Activated CD4-positive, alpha-beta T cell treated with anti-CD3 and anti-CD28 coated beads, Interleukin-2, amount 10 ng/mL, durations not matched to agents 7 days and 5 days (primary cell): ENCODE measurements at regions not wholly inside any gene's neighbourhood (a gene's known extent, or its start where the extent isn't known, plus 50 kb on each side); places are given as distances from the start of the nearest gene placed in this dataset.
"Not testable (repeated sequence)": the region's sequence is repeated elsewhere in the genome, so short reads cannot be mapped to it uniquely, and the experiment has no call there.

Experiments used
- CTCF ChIA-PET: fragments of 350-600 bp; sonication (Branson Sonifier 250); formaldehyde crosslinking; loops from one replicate; lab custom pipeline; 2021; ENCODE audit warnings: antibody characterized with exemption; lab: Charles Lee
- POLR2A ChIA-PET: fragments of 350-600 bp; sonication (Branson Sonifier 250); formaldehyde crosslinking; loops from one replicate; lab custom pipeline; 2021; ENCODE audit warnings: antibody characterized with exemption; lab: Charles Lee
- DNase-seq: peaks from one replicate; pipeline ENCODE4 v3.0.0-alpha.2; 2020
- H3K27ac Mint-ChIP-seq: one replicate; pipeline ENCODE4 v1.8.0; 2021; ENCODE audit warnings: mild to moderate bottlenecking, moderate library complexity, mixed read lengths
- H3K27me3 Mint-ChIP-seq: one replicate; pipeline ENCODE4 v1.8.0; 2021; ENCODE audit warnings: mixed read lengths
- H3K36me3 Mint-ChIP-seq: one replicate; pipeline ENCODE4 v1.8.0; 2021; ENCODE audit warnings: low read depth, mixed read lengths
- H3K4me1 Mint-ChIP-seq: one replicate; pipeline ENCODE4 v1.8.0; 2021; ENCODE audit warnings: mixed read lengths
- H3K4me3 Mint-ChIP-seq: one replicate; pipeline ENCODE4 v1.8.0; 2021; ENCODE audit warnings: mild to moderate bottlenecking, moderate library complexity, mixed read lengths
- H3K9me3 Mint-ChIP-seq: one replicate; pipeline ENCODE4 v1.8.0; 2021; ENCODE audit warnings: mixed read lengths

DNA sequence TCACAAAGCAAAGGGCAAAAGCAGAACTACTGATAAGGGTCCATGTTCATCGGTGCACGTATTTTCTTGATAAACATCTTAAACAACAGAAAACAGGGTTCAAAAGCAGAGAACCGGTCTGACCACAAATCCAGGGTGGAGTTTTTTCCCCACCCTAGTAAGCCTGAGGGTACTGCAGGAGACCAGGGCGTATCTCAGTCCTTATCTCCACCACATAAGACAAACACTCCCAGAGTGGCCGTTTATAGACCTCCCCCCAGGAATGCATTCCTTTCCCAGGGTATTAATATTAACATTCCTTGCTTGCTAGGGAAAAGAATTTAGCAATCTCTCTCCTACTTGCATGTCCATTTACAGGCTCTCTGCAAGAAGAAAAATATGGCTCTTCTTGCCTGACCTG lies 567.9 kb upstream of the HS3ST1 start:
- POLR2A ChIA-PET, H3K27ac Mint-ChIP-seq, H3K4me1 Mint-ChIP-seq, H3K27me3 Mint-ChIP-seq, DNase-seq, CTCF ChIA-PET, H3K36me3 Mint-ChIP-seq, H3K4me3 Mint-ChIP-seq: not testable (repeated sequence)
- H3K9me3 Mint-ChIP-seq, result peaks cover 19% of the 10 kb centered on the region

DNA sequence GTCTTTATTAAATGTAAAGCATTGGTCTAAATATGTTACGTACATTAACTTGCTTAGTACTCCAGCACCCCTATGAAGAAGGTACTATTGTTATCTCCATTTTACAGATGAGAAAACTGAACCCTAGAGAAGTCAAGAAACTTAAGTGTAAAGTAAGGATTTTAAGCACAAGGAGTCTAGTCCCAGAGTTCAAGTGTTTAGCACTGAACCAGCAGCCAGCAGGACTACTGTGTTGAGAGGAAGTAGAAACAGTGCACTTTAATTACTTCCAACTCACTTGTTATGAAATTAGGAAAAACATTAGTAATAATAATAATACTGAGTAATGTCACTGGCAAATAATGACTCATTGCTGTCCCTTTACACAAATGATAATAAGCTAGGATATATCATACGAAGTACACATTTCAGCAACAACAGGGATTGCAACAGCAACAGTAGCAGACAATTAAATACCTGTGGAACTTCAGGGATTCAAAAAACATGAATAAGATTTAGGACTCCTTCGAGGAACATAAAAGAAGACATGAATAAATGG lies 548.1 kb upstream of the HS3ST1 start:
- no peak overlapping the region for H3K27ac Mint-ChIP-seq
- no peaks in the 10 kb centered on the region for H3K4me1 Mint-ChIP-seq
- ChIA-PET POLR2A (no interaction called here), CTCF (no interaction called here)
- no peak for DNase-seq
- no peaks in the 10 kb centered on the region for H3K9me3 Mint-ChIP-seq
- no peak overlapping the region for H3K4me3 Mint-ChIP-seq
- no peaks in the 10 kb centered on the region for H3K36me3 Mint-ChIP-seq
- H3K27me3 Mint-ChIP-seq, result no peaks in the 10 kb centered on the region

DNA sequence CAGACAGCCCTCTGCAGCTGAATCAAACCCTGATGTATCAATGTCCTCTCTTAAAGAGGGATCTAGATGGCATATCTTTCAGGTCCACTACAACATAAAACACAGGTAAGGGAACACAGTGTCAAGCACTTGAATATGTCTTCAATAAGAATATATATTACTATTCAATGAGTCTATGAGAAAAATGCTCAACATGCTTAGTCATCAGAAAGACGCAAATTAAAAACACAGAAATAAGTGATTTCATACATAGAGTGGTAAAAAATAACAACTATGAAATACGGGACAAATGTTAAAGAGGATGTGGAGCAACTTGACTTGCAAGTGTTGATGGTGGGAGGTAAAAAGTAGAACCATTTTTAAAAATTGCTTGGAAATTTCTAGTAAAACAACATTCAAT lies 544.6 kb upstream of the HS3ST1 start:
- Mint-ChIP-seq H3K36me3 (no peaks in the 10 kb centered on the region), H3K27me3 (no peaks in the 10 kb centered on the region), H3K4me1 (no peaks in the 10 kb centered on the region), H3K9me3 (no peaks in the 10 kb centered on the region), H3K4me3 (no peak overlapping the region), H3K27ac (no peak overlapping the region)
- ChIA-PET POLR2A (no interaction called here), CTCF (no interaction called here)
- no peak for DNase-seq

DNA sequence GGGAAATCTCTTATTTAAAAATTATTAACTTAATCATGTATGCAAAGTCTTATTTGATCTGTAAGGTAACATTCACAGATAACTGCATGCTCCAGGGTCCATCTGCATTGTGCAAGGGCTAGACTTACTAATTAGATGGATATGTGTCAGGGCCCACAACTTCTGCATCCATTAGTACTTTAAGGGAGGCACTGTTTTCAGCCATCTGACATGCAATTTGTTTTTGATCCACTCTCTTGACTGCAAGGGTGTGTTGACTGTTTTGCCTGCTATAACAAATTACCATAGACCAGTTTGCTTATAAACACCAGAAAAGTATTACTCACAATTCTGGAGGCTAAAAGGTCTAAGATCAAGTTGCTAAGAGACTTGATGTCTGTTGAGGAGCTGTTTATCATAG lies 542.1 kb upstream of the HS3ST1 start:
- no peaks in the 10 kb centered on the region for H3K27me3 Mint-ChIP-seq
- no peak for DNase-seq
- no peaks in the 10 kb centered on the region for H3K36me3 Mint-ChIP-seq
- ChIA-PET CTCF (no interaction called here), POLR2A (no interaction called here)
- H3K9me3 Mint-ChIP-seq, result no peaks in the 10 kb centered on the region
- no peaks in the 10 kb centered on the region for H3K4me1 Mint-ChIP-seq
- H3K4me3 Mint-ChIP-seq, result no peak overlapping the region
- no peak overlapping the region for H3K27ac Mint-ChIP-seq

DNA sequence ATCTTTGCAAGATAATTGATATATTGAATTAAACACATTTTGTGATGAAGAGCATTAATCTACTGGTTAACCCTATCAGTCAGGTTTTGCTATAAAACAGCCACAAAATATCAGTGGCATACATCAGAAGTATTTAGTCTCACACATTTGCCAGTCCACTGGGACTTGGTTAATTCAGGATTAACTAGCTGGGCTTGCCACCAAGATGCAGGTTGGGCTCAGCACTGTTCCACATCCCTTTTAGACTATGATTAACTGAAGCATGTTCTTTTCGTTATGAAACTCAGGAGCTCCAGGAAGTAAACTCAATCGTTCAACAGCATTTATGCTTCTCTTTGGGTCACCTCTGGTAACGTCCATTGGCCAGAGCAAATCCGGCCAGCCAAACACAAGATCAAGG lies 538.1 kb upstream of the HS3ST1 start:
- no peaks in the 10 kb centered on the region for H3K9me3 Mint-ChIP-seq
- H3K36me3 Mint-ChIP-seq, result no peaks in the 10 kb centered on the region
- DNase-seq, result no peak
- ChIA-PET CTCF (no interaction called here), POLR2A (no interaction called here)
- H3K4me3 Mint-ChIP-seq, result no peak overlapping the region
- H3K27ac Mint-ChIP-seq, result no peak overlapping the region
- H3K4me1 Mint-ChIP-seq, result no peaks in the 10 kb centered on the region
- no peaks in the 10 kb centered on the region for H3K27me3 Mint-ChIP-seq

DNA sequence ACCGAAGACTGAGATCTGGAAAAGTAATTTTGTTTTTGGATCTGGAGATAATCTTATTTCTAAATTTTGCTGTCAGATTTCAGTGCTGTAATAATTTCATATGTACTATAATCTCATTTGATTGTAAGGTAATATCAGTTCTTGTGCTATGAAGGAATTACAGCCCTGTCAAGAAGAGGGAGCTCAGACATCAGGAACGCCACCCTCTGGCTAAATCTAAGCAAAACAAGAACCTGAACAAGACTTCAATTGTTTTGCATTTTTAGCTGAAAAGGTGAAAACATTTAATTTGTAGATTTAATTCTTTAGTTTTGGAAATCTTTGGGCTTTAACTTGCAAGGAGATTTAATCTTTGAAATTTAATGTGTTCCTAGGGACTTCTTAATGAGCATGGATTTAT lies 525.4 kb upstream of the HS3ST1 start:
- ChIA-PET CTCF (no interaction called here), POLR2A (no interaction called here)
- Mint-ChIP-seq H3K4me3 (no peak overlapping the region), H3K9me3 (no peaks in the 10 kb centered on the region), H3K36me3 (no peaks in the 10 kb centered on the region), H3K27me3 (no peaks in the 10 kb centered on the region), H3K27ac (no peak overlapping the region), H3K4me1 (no peaks in the 10 kb centered on the region)
- no peak for DNase-seq

DNA sequence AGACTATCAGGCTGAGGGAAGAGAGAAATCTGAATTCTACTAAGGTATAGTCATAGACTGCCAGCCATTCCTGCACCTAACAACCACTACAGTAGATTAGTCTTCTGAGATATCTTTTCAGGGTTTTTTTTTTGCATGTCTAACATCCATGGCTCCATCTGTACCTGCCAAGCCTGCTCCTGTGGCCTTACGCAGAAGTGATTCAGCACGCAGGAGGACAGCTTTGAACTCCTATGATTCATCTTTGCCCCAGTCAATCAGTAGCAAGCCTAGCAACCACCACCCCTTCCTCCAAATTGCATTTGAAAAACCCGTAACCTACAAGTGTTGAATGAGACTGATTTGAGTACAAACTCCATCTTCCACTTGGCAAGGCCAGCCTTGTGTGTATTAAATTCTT lies 520.7 kb upstream of the HS3ST1 start:
- no peaks in the 10 kb centered on the region for H3K27me3 Mint-ChIP-seq
- no peak overlapping the region for H3K27ac Mint-ChIP-seq
- H3K36me3 Mint-ChIP-seq, result no peaks in the 10 kb centered on the region
- no peak for DNase-seq
- no peak overlapping the region for H3K4me3 Mint-ChIP-seq
- ChIA-PET POLR2A (no interaction called here), CTCF (no interaction called here)
- no peaks in the 10 kb centered on the region for H3K4me1 Mint-ChIP-seq
- no peaks in the 10 kb centered on the region for H3K9me3 Mint-ChIP-seq

DNA sequence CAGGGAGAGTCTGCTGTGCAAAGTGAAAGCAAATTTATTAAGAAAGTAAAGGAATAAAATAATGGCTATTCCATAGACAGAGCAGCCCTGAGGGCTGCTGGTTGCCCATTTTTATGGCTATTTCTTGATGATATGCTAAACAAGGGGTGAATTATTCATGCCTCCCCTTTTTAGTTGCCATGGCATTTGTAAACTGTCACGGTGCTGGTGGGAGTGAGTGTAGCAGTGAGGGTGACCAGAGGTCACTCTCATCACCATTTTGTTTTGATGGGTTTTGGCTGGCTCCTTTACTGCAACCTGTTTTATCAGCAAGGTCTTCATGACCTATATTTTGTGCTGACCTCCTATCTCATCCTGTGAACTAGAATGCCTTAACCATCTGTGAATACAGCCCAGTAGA lies 518.9 kb upstream of the HS3ST1 start:
- H3K36me3 Mint-ChIP-seq, H3K27ac Mint-ChIP-seq, POLR2A ChIA-PET, H3K4me3 Mint-ChIP-seq, H3K27me3 Mint-ChIP-seq, H3K9me3 Mint-ChIP-seq, H3K4me1 Mint-ChIP-seq, DNase-seq, CTCF ChIA-PET: not testable (repeated sequence)

DNA sequence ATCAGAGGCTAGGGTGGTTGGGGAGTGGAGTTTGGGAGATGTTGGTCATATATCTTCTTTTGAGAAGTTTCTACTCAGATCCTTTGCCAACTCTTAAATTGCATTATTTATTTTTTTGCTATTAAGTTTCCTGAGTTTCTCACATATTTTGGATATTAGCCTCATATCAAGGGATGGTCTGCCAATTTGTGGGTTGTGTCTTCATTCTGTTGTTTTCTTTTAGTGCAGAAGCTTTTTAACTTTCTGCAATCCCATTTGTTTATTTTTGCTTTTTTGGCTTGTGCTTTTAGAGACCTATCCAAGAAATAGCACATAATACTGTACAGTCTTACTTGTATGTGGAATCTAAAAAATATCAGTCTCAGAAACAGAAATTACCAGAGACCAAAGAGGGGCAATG lies 509.2 kb upstream of the HS3ST1 start:
- Mint-ChIP-seq H3K27me3 (no peaks in the 10 kb centered on the region), H3K9me3 (no peaks in the 10 kb centered on the region), H3K4me3 (no peak overlapping the region), H3K4me1 (no peaks in the 10 kb centered on the region), H3K36me3 (no peaks in the 10 kb centered on the region), H3K27ac (no peak overlapping the region)
- POLR2A ChIA-PET, result no interaction called here
- no peak for DNase-seq
- CTCF ChIA-PET, result no interaction called here

DNA sequence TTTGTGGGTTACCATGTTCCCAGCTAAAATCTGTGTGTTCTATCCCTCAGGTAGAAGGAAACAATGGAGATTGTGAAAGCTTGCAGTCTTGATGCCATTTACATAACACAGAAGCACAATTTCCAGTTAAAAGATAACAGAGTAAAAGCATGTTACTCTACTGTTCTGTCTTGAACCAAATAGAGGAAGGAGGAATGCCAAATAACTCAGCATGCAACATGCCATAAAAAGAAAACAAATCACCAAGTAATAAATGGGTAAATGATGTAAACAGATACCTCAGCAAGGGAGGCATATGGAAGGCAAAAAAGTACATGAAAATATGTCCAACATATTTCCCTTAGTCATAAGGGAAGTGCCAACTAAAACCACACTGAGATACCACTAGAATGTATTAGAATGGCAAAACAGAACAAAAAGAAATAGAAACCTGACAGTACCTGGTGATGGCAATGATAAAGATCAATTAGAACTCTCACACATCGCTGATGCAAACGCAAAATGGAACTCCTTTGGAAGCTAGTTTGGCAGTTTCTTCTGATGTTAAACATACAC lies 502.6 kb upstream of the HS3ST1 start:
- H3K27ac Mint-ChIP-seq, result no peak overlapping the region
- DNase-seq, result no peak
- H3K4me3 Mint-ChIP-seq, result no peak overlapping the region
- H3K36me3 Mint-ChIP-seq, result no peaks in the 10 kb centered on the region
- H3K9me3 Mint-ChIP-seq, result peaks cover 2% of the 10 kb centered on the region
- H3K27me3 Mint-ChIP-seq, result no peaks in the 10 kb centered on the region
- POLR2A ChIA-PET, result no interaction called here
- H3K4me1 Mint-ChIP-seq, result no peaks in the 10 kb centered on the region
- CTCF ChIA-PET, result no interaction called here

DNA sequence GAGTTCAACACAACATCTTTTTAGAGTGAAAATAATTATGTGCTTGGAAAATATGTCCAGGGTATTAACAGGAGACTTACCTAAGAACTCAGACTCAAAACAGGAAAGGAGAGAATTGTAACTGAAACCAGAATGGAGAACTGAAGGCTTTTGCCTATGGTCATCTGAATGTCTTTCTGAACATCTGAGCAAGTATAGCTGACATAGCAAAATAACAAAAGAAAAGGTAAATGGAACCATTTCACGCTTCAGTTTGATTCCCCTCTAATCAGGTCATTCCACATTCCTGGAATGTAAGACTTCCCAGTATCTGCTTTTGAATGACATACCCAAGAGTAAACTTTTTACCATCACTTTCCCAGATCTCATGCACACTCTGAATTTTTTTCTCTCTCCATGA lies 500.4 kb upstream of the HS3ST1 start:
- H3K27me3 Mint-ChIP-seq, result no peaks in the 10 kb centered on the region
- H3K4me3 Mint-ChIP-seq, result no peak overlapping the region
- H3K27ac Mint-ChIP-seq, result no peak overlapping the region
- no peaks in the 10 kb centered on the region for H3K36me3 Mint-ChIP-seq
- ChIA-PET POLR2A (no interaction called here), CTCF (no interaction called here)
- H3K9me3 Mint-ChIP-seq, result peaks cover 6% of the 10 kb centered on the region
- no peaks in the 10 kb centered on the region for H3K4me1 Mint-ChIP-seq
- no peak for DNase-seq

DNA sequence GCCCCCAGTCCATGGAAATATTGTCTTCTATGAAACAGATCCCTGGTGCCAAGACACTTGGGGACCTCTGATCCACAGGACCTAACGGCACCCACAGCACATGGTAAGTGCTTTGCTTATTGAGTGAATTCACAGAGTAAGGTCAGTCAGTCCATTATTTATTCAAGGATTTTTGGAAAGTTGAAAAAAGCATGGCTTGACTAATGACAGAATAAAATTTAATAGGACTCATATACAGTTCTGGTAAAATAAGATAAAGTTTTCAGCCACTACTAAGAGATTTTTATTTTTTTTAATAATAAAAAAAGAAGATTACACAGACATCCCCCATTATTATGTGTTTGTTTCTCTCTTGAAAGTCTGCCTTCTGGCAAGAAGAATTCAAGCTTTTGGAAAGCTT lies 490.6 kb upstream of the HS3ST1 start:
- ChIA-PET POLR2A (no interaction called here), CTCF (no interaction called here)
- Mint-ChIP-seq H3K27me3 (no peaks in the 10 kb centered on the region), H3K36me3 (no peaks in the 10 kb centered on the region), H3K27ac (no peak overlapping the region), H3K4me3 (no peak overlapping the region), H3K4me1 (no peaks in the 10 kb centered on the region), H3K9me3 (peaks cover 6% of the 10 kb centered on the region)
- DNase-seq, result no peak

DNA sequence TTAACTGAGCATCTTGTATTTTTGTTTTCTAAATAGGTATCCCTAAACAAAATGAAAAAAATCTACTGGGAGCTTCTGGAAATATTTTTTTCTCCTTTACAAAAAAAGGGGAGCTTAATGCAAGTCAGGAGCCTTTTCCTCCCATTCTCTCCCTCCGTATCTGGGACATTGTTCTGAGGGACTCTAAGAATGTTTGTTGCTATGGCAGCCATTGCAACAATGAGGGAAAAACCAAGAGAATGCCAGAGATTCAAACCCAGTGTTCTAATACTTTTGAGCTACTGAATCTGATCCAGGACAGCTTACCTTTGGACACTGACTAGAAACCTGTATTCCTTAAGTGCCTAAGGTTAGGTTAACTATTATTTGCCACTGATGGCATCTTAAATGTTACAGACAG lies 485.7 kb upstream of the HS3ST1 start:
- no peaks in the 10 kb centered on the region for H3K36me3 Mint-ChIP-seq
- ChIA-PET CTCF (no interaction called here), POLR2A (no interaction called here)
- H3K4me3 Mint-ChIP-seq, result no peak overlapping the region
- no peaks in the 10 kb centered on the region for H3K9me3 Mint-ChIP-seq
- H3K4me1 Mint-ChIP-seq, result no peaks in the 10 kb centered on the region
- H3K27me3 Mint-ChIP-seq, result no peaks in the 10 kb centered on the region
- no peak overlapping the region for H3K27ac Mint-ChIP-seq
- DNase-seq, result no peak

DNA sequence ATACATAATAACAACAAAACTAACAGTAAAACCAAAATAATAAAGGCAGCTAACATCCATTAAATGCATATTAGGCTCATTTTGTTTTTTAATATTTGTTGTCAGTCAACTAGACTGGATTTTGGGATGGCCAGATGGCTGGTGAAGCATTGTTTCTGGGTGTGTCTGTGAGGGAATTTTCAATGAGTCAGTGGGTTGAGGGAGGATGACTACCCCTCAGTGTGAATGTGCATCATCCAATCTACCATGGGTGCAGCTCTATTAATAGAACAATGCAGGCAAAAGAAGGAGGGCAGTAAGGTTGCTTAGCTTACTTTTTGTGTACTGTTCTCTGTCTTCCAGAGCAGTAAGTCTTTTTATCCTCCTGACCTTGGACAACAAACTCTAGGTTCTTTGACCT lies 484.2 kb upstream of the HS3ST1 start:
- H3K27ac Mint-ChIP-seq, result no peak overlapping the region
- ChIA-PET POLR2A (no interaction called here), CTCF (no interaction called here)
- no peaks in the 10 kb centered on the region for H3K36me3 Mint-ChIP-seq
- H3K27me3 Mint-ChIP-seq, result no peaks in the 10 kb centered on the region
- H3K4me1 Mint-ChIP-seq, result no peaks in the 10 kb centered on the region
- no peaks in the 10 kb centered on the region for H3K9me3 Mint-ChIP-seq
- DNase-seq, result no peak
- no peak overlapping the region for H3K4me3 Mint-ChIP-seq
